Stimulated activated CD4-positive, alpha-beta T cell treated with anti-CD3 and anti-CD28 coated beads, Interleukin-15, amount 100 ng/mL, for 48 hours (primary cell): ENCODE measurements at regions not wholly inside any gene's neighbourhood (a gene's known extent, or its start where the extent isn't known, plus 50 kb on each side); places are given as distances from the start of the nearest gene placed in this dataset.

ENCODE experiments used
- DNase-seq, 2 donors: peaks; one replicate each; pipeline ENCODE4 v3.0.0-alpha.2; 2020; ENCODE audit warnings: low read depth in 2 of 2

GRCh38 chr5:174410716-174411478 is 313.5 kb upstream of the MSX2 start:
- no peak for DNase-seq

GRCh38 chr5:174411479-174411819 is 312.9 kb upstream of the MSX2 start:
- no peak for DNase-seq

- DNase-seq = no peak
Measured at GRCh38 chr5:174412374-174412773, 312.0 kb upstream of the MSX2 start.

- DNase-seq = no peak
Measured at GRCh38 chr5:174412941-174413340, 311.4 kb upstream of the MSX2 start.

GRCh38 chr5:174413567-174414314 is 310.6 kb upstream of the MSX2 start:
- no peak for DNase-seq

GRCh38 chr5:174414315-174414710 is 310.1 kb upstream of the MSX2 start:
- DNase-seq = no peak

GRCh38 chr5:174418809-174419539 is 305.4 kb upstream of the MSX2 start:
- no peak for DNase-seq

GRCh38 chr5:174419540-174420132 is 304.7 kb upstream of the MSX2 start:
- DNase-seq = peak; percentile 67 to 79

GRCh38 chr5:174420651-174421407 is 303.6 kb upstream of the MSX2 start:
- DNase-seq = no peak

- DNase-seq = no peak
Measured at GRCh38 chr5:174421408-174421805, 303.0 kb upstream of the MSX2 start.

- DNase-seq = no peak
Measured at GRCh38 chr5:174423558-174423957, 300.8 kb upstream of the MSX2 start.

- no peak for DNase-seq
Measured at GRCh38 chr5:174424219-174425053, 299.9 kb upstream of the MSX2 start.

- no peak for DNase-seq
Measured at GRCh38 chr5:174425271-174425963, 299.0 kb upstream of the MSX2 start.

GRCh38 chr5:174425964-174426290 is 298.5 kb upstream of the MSX2 start:
- no peak for DNase-seq

- no peak for DNase-seq
Measured at GRCh38 chr5:174426388-174426787, 298.0 kb upstream of the MSX2 start.

GRCh38 chr5:174426851-174427250 is 297.5 kb upstream of the MSX2 start:
- DNase-seq = no peak

GRCh38 chr5:174427304-174427703 is 297.1 kb upstream of the MSX2 start:
- no peak for DNase-seq

- DNase-seq = no peak
Measured at GRCh38 chr5:174428895-174429294, 295.5 kb upstream of the MSX2 start.

GRCh38 chr5:174430940-174431339 is 293.4 kb upstream of the MSX2 start:
- no peak for DNase-seq

GRCh38 chr5:174431504-174431903 is 292.9 kb upstream of the MSX2 start:
- no peak for DNase-seq
